ENCODE measurements at regions not wholly inside any gene's neighbourhood (a gene's known extent, or its start where the extent isn't known, plus 50 kb on each side); places are given as distances from the start of the nearest gene placed in this dataset.

GRCh38 chr9:99369327-99369722, 147.2 kb downstream of the SEC61B start:
- TF ChIP-seq POLR2A (IDR thresholded peaks at IDR 0.05) (no peak), CTCF (IDR thresholded peaks at IDR 0.05) (no peak)
